ENCODE measurements at regions not wholly inside any gene's neighbourhood (a gene's known extent, or its start where the extent isn't known, plus 50 kb on each side); places are given as distances from the start of the nearest gene placed in this dataset.

DNA sequence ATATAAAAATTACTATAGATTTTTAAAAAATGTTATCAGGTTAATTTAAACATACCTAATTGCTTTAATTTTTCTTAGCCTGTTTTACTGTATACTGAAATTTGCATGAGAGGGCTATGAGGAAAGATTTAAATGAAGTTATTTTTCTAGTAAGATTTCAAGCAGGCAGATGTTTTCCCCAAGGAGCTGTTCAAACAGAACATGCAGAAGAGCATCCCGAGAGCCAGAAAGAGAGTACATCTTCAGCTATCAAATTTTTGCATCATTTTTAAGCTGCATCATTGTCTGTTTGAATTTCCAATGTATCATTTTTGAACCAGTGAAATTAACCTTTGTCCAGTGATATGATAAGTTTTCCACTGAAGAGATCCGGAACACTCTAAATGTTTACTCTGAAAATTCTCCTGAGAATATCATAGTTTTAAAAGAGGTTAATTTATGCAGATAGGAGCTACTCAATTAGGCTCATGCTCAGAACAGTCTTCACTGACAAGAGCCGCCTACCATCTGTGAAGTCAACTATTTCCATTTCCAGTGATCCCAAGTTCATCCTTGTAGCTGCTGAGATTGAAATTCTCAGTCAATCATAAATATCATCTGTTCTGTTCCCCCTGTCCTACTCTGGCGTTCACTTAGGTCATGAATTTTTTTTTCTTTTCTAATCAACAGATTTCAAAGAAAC lies 467.7 kb upstream of the NBEA start:
- no CpG with 5 or more reads among the region's 4 CpGs for WGBS, 2 experiments (ENCODE audit: extremely low coverage in 2 of 2, insufficient read length in 1 of 2)
- H3K18ac ChIP-seq (ENCODE audit: low read depth, low read length): no peak overlapping the region
- TF ChIP-seq BHLHE40 (IDR thresholded peaks at IDR 0.05; ENCODE audit: low read depth, low read length) (no peak), CEBPB (IDR thresholded peaks at IDR 0.05; ENCODE audit: low read depth, low read length) (no peak), MXI1 (IDR thresholded peaks at IDR 0.05; ENCODE audit: borderline replicate concordance, low read depth, low read length) (no peak), FOS (IDR thresholded peaks at IDR 0.05; ENCODE audit: low read depth, low read length) (no peak), ELK1 (IDR thresholded peaks at IDR 0.05; ENCODE audit: borderline replicate concordance, low read depth, low read length) (no peak), NFE2L2 (IDR thresholded peaks at IDR 0.05; ENCODE audit: low read depth, low read length) (no peak), CTCF (conservative IDR thresholded peaks at IDR 0.05; ENCODE audit: low read depth, low read length) (no peak), CHD1 (IDR thresholded peaks at IDR 0.05; ENCODE audit: low read depth, low read length) (no peak)
- H3K9me1 ChIP-seq (ENCODE audit: insufficient read depth, low read length): no peaks in the 10 kb centered on the region
- no peak overlapping the region for H2BK120ac ChIP-seq (ENCODE audit: low read depth, low read length)
- H4K5ac ChIP-seq (ENCODE audit: low read depth, low read length): no peak overlapping the region
- H3K4ac ChIP-seq (ENCODE audit: low read depth, low read length): no peak overlapping the region
- H3K27ac ChIP-seq (ENCODE audit: insufficient read depth, low read length): no peak overlapping the region
- H2AK9ac ChIP-seq (replicated peaks; ENCODE audit: low read depth, low read length, poor library complexity): no peak overlapping the region
- H3K4me3 ChIP-seq (ENCODE audit: insufficient read depth, low read depth, low read length): no peak overlapping the region
- no peak overlapping the region for H3K56ac ChIP-seq (ENCODE audit: extremely low read depth, insufficient read depth, low read length)
- H2BK20ac ChIP-seq (ENCODE audit: low read depth, low read length): no peak overlapping the region
- no peak overlapping the region for H2BK15ac ChIP-seq (ENCODE audit: low read depth, low read length)
- no peak overlapping the region for H2AFZ ChIP-seq (replicated peaks; ENCODE audit: low read length, poor library complexity)
- BruUV-seq (replicated peaks): no TSS peak
- H3K4me1 ChIP-seq (ENCODE audit: control insufficient read depth, insufficient read depth, low read length): no peaks in the 10 kb centered on the region
- POLR2A ChIA-PET (ENCODE audit: unreplicated experiment): no interaction called here
- DNase-seq (no peak), ATAC-seq (ENCODE audit: low read depth) (no peak)
- H2AK5ac ChIP-seq (ENCODE audit: low read depth, low read length): no peak overlapping the region
- H3K4me2 ChIP-seq (ENCODE audit: low read depth, low read length): no peak overlapping the region
- H4K91ac ChIP-seq (ENCODE audit: insufficient read depth, low read depth, low read length): no peak overlapping the region
- H3K23ac ChIP-seq (ENCODE audit: low read depth, low read length): no peak overlapping the region
- H3K36me3 ChIP-seq (ENCODE audit: control insufficient read depth, insufficient read depth, low read length): no peaks in the 10 kb centered on the region
- H4K8ac ChIP-seq (ENCODE audit: low read depth in 2 of 2, low read length in 2 of 2): no peak overlapping the region
- no peaks in the 10 kb centered on the region for H3K27me3 ChIP-seq (ENCODE audit: control insufficient read depth, insufficient read depth, low read length)
- H3K79me1 ChIP-seq (ENCODE audit: low read depth in 1 of 2, low read length in 2 of 2): no peaks in the 10 kb centered on the region
- no peak overlapping the region for H2BK5ac ChIP-seq (ENCODE audit: low read depth, low read length, poor library complexity, severe bottlenecking)
- no peak overlapping the region for H3K14ac ChIP-seq (replicated peaks; ENCODE audit: low read depth, low read length)
- 0 out of 2 replicates have a peak, but pooled peaks cover 1% of the 10 kb centered on the region for H3K9me3 ChIP-seq (ENCODE audit: control insufficient read depth, insufficient read depth, low read length)
- H3K9ac ChIP-seq (ENCODE audit: low read depth, low read length): no peak overlapping the region
- in situ Hi-C loops (cut with MboI; ENCODE audit: low sequenced_read_pairs) (no loop called here), intact Hi-C loops (cut with micrococcal nuclease) (no loop called here), dilution Hi-C loops (cut with HindIII; ENCODE audit: low sequenced_read_pairs, unreplicated experiment) (no loop called here)
- no peaks in the 10 kb centered on the region for H4K20me1 ChIP-seq (ENCODE audit: insufficient read depth, low read length)
- CTCF ChIA-PET: interaction anchor here (1.0 kb wide), 1 partner anchor 117 kb away, joined by 3 read pairs; no protein-coding TSS in a partner anchor

Measured in IMR-90 (cell line).